ENCODE measurements at regions not wholly inside any gene's neighbourhood (a gene's known extent, or its start where the extent isn't known, plus 50 kb on each side); places are given as distances from the start of the nearest gene placed in this dataset.

GRCh38 chr1:13926556-13926955 lies 226.6 kb downstream of the PRDM2 start (continued):
- TF ChIP-seq, protein P1, sequence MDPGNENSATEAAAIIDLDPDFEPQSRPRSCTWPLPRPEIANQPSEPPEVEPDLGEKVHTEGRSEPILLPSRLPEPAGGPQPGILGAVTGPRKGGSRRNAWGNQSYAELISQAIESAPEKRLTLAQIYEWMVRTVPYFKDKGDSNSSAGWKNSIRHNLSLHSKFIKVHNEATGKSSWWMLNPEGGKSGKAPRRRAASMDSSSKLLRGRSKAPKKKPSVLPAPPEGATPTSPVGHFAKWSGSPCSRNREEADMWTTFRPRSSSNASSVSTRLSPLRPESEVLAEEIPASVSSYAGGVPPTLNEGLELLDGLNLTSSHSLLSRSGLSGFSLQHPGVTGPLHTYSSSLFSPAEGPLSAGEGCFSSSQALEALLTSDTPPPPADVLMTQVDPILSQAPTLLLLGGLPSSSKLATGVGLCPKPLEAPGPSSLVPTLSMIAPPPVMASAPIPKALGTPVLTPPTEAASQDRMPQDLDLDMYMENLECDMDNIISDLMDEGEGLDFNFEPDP (CRISPR knock-in tag; conservative IDR thresholded peaks at IDR 0.05), result no peak
- TF ChIP-seq, protein P2, sequence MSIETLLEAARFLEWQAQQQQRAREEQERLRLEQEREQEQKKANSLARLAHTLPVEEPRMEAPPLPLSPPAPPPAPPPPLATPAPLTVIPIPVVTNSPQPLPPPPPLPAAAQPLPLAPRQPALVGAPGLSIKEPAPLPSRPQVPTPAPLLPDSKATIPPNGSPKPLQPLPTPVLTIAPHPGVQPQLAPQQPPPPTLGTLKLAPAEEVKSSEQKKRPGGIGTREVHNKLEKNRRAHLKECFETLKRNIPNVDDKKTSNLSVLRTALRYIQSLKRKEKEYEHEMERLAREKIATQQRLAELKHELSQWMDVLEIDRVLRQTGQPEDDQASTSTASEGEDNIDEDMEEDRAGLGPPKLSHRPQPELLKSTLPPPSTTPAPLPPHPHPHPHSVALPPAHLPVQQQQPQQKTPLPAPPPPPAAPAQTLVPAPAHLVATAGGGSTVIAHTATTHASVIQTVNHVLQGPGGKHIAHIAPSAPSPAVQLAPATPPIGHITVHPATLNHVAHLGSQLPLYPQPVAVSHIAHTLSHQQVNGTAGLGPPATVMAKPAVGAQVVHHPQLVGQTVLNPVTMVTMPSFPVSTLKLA (IDR thresholded peaks at IDR 0.05), result no peak

DNA sequence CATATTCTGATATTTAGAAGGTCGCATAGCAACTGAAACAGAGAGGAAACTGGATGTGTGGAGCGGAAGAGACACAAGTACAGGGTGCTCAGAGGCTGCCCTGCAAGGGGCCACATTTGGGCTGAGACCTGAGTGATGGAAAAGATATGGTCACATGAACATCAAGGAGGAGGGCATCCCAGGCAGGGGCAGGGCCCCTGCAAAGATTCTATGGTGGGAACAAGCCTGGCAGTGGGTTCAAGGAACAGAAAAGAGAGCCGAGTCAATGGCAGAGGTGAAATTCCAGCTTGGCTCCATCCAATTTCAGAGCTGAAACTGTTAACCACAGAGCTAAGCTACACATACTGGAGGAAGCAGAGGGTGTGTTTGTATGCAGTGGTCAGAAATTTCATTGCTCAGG lies 227.7 kb downstream of the PRDM2 start:
- H3K4me1 ChIP-seq (ENCODE audit: insufficient read depth, low read length), result no peaks in the 10 kb centered on the region; the same call in 1 of the 2 replicates
- H3K79me2 ChIP-seq (ENCODE audit: insufficient read depth, low read length), result no peaks in the 10 kb centered on the region
- BruUV-seq (replicated peaks), result no TSS peak
- no peak for DNase-seq (ENCODE audit: low spot score)
- TF ChIP-seq TBL1XR1 (IDR thresholded peaks at IDR 0.05; ENCODE audit: borderline replicate concordance, low read length, partially characterized antibody) (no peak), MEIS2 (CRISPR knock-in tag; IDR thresholded peaks at IDR 0.05) (no peak), SMYD3 (CRISPR knock-in tag; IDR thresholded peaks at IDR 0.05) (no peak)
- TF ChIP-seq, protein P3, sequence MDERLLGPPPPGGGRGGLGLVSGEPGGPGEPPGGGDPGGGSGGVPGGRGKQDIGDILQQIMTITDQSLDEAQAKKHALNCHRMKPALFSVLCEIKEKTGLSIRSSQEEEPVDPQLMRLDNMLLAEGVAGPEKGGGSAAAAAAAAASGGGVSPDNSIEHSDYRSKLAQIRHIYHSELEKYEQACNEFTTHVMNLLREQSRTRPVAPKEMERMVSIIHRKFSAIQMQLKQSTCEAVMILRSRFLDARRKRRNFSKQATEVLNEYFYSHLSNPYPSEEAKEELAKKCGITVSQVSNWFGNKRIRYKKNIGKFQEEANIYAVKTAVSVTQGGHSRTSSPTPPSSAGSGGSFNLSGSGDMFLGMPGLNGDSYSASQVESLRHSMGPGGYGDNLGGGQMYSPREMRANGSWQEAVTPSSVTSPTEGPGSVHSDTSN (CRISPR knock-in tag; IDR thresholded peaks at IDR 0.05), result no peak
- H2AFZ ChIP-seq (ENCODE audit: low read length), result no peak overlapping the region
- H3K27me3 ChIP-seq (ENCODE audit: control insufficient read depth in 1 of 2, insufficient read depth in 2 of 2, low read length in 2 of 2), result peaks cover 0 to 1% of the 10 kb centered on the region in 2 experiments; a peak in 1 of 5 replicates
- in situ Hi-C loops (cut with HindIII; ENCODE audit: extremely low pct_ligation_motif_present, low pct_unique_long_range_greater_than_20kb), result no loop called here
- H3K9me3 ChIP-seq (ENCODE audit: low read length), result no peaks in the 10 kb centered on the region
- no peak overlapping the region for H3K9ac ChIP-seq (ENCODE audit: insufficient read depth, low read depth, low read length)
- H4K20me1 ChIP-seq (ENCODE audit: insufficient read depth, low read length), result no peaks in the 10 kb centered on the region
- no peak overlapping the region for H3K4me2 ChIP-seq (ENCODE audit: low read depth, low read length)
- 0% methylated on average over 3 of the region's 3 CpGs for WGBS (ENCODE audit: low lambda C conversion rate)
- ChIA-PET POLR2A (no interaction called here), CTCF (ENCODE audit: low intra/inter-chr PET ratio, low total read pairs) (no interaction called here)
- ATAC-seq, result no peak
- intact Hi-C loops (cut with micrococcal nuclease; ENCODE audit: unreplicated experiment), result no loop called here
- no peaks in the 10 kb centered on the region for H3K36me3 ChIP-seq (replicated peaks in 1 of 2; ENCODE audit: control insufficient read depth in 1 of 2, insufficient read depth in 2 of 2, low read length in 2 of 2)
- no peak overlapping the region for H3K27ac ChIP-seq (ENCODE audit: extremely low read length, insufficient read depth, low read length)
- no peak for FAIRE-seq
- H3K4me3 ChIP-seq (replicated peaks in 1 of 3; ENCODE audit: insufficient read depth in 1 of 3, low read depth in 2 of 3, low read length in 3 of 3), result no peak overlapping the region
